Neural progenitor cell (in vitro differentiated cells): ENCODE measurements at regions not wholly inside any gene's neighbourhood (a gene's known extent, or its start where the extent isn't known, plus 50 kb on each side); places are given as distances from the start of the nearest gene placed in this dataset.

Experiments used
- DNase-seq: peaks from one replicate; pipeline ENCODE4 v3.0.0-alpha.2; 2016; ENCODE audit warnings: low spot score
- H2AFZ ChIP-seq: fragments of 200-600 bp; sonication (generic); replicated peaks from 2 replicates; pipeline ENCODE4 v1.6.1; 2016; ENCODE audit warnings: antibody characterized with exemption
- H3F3A ChIP-seq: fragments of 200-600 bp; sonication (generic); 2 replicates; pipeline ENCODE4 v1.6.1; 2016; ENCODE audit warnings: antibody characterized with exemption, low read depth
- H3K27ac ChIP-seq: fragments of 200-600 bp; sonication (generic); 2 replicates; pipeline ENCODE4 v1.5.1; 2016; ENCODE audit warnings: mild to moderate bottlenecking
- H3K27me3 ChIP-seq: fragments of 200-600 bp; sonication (generic); 2 replicates; pipeline ENCODE4 v1.6.1; 2016; ENCODE audit warnings: mild to moderate bottlenecking, moderate library complexity
- H3K36me3 ChIP-seq: fragments of 200-600 bp; sonication (generic); 2 replicates; pipeline ENCODE4 v1.5.1; 2016
- H3K4me1 ChIP-seq: fragments of 200-600 bp; sonication (generic); 2 replicates; pipeline ENCODE4 v1.6.1; 2016; ENCODE audit warnings: mixed run types
- H3K4me2 ChIP-seq: fragments of 200-600 bp; sonication (generic); 2 replicates; pipeline ENCODE4 v1.6.1; 2016
- H3K4me3 ChIP-seq: fragments of 200-600 bp; sonication (generic); 2 replicates; pipeline ENCODE4 v1.5.1; 2016
- H3K79me2 ChIP-seq: fragments of 200-600 bp; sonication (generic); 2 replicates; pipeline ENCODE4 v1.6.1; 2016; ENCODE audit warnings: low read depth
- H3K9ac ChIP-seq: fragments of 200-600 bp; sonication (generic); 2 replicates; pipeline ENCODE4 v1.6.1; 2016
- H3K9me3 ChIP-seq: fragments of 200-600 bp; sonication (generic); 2 replicates; pipeline ENCODE4 v1.5.1; 2016; ENCODE audit warnings: low read depth
- H4K20me1 ChIP-seq: fragments of 200-600 bp; sonication (generic); 2 replicates; pipeline ENCODE4 v1.6.1; 2016; ENCODE audit warnings: low read depth
- H3K27ac Mint-ChIP-seq: 3 replicates; pipeline ENCODE4 v1.8.0; 2021; ENCODE audit warnings: mixed read lengths
- H3K27me3 Mint-ChIP-seq: 2 replicates; pipeline ENCODE4 v1.8.0; 2022; ENCODE audit warnings: low read depth, mild to moderate bottlenecking, inconsistent platforms, moderate library complexity, mixed read lengths; ENCODE audit not compliant: insufficient read depth
- H3K36me3 Mint-ChIP-seq: 3 replicates; pipeline ENCODE4 v1.8.0; 2021; ENCODE audit warnings: mixed read lengths
- H3K4me1 Mint-ChIP-seq: 3 replicates; pipeline ENCODE4 v1.8.0; 2021; ENCODE audit warnings: mixed read lengths
- H3K4me3 Mint-ChIP-seq: 3 replicates; pipeline ENCODE4 v1.8.0; 2021; ENCODE audit warnings: mild to moderate bottlenecking, moderate library complexity, mixed read lengths
- H3K9me3 Mint-ChIP-seq: 3 replicates; pipeline ENCODE4 v1.8.0; 2020; ENCODE audit warnings: mixed read lengths
- EZH2 ChIP-seq: fragments of 200-600 bp; sonication (generic); IDR thresholded peaks from 2 replicates; pipeline ENCODE4 v1.6.1; 2017; ENCODE audit warnings: antibody characterized with exemption, mild to moderate bottlenecking, moderate library complexity
- EZH2phosphoT487 ChIP-seq: fragments of 200-600 bp; sonication (generic); IDR thresholded peaks from 2 replicates; pipeline ENCODE4 v1.6.1; 2017; ENCODE audit warnings: antibody characterized with exemption
- TF ChIP-seq, protein P1 (sequence below): fragments of 200-600 bp; sonication (generic); IDR thresholded peaks from 2 replicates; pipeline ENCODE4 v1.5.1; 2017; ENCODE audit warnings: antibody characterized with exemption, mild to moderate bottlenecking

DNA sequence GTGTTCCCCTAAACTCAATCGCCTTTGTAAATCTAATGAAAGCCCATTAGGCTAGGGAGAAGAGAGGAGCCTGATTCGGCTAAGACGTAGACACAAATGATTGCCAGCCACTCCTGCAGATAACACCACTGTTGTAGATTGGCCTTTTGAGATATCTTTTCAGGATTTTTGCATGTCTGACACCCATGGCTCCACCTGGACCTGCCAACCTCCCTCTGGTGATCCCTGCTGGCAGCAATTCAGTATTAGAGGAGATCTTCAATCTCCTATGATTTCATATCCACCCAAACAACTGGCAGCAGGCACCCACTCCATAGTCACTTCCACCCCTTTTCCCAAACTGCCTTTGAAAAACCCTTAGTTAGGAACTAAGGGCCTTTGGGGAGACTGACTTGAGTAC lies 191.9 kb upstream of the UBL3 start:
- H3K4me1 ChIP-seq = peaks cover 13% of the 10 kb centered on the region
- H3K27ac ChIP-seq = no peak overlapping the region
- no peaks in the 10 kb centered on the region for H3K27me3 ChIP-seq
- no peak overlapping the region for H2AFZ ChIP-seq
- H4K20me1 ChIP-seq = no peaks in the 10 kb centered on the region
- no peaks in the 10 kb centered on the region for H3K36me3 ChIP-seq
- no peak overlapping the region for H3K27ac Mint-ChIP-seq
- no peak for DNase-seq
- H3F3A ChIP-seq = no peaks in the 10 kb centered on the region
- H3K4me1 Mint-ChIP-seq = peaks cover 28% of the 10 kb centered on the region
- H3K4me3 ChIP-seq = no peak overlapping the region
- H3K4me3 Mint-ChIP-seq = no peak overlapping the region
- H3K27me3 Mint-ChIP-seq = peaks cover 5% of the 10 kb centered on the region
- H3K79me2 ChIP-seq = no peaks in the 10 kb centered on the region
- H3K9me3 ChIP-seq = no peaks in the 10 kb centered on the region
- peaks cover 2% of the 10 kb centered on the region for H3K9me3 Mint-ChIP-seq
- H3K4me2 ChIP-seq = no peak overlapping the region
- no peak for TF ChIP-seq EZH2phosphoT487
- TF ChIP-seq, protein P1, sequence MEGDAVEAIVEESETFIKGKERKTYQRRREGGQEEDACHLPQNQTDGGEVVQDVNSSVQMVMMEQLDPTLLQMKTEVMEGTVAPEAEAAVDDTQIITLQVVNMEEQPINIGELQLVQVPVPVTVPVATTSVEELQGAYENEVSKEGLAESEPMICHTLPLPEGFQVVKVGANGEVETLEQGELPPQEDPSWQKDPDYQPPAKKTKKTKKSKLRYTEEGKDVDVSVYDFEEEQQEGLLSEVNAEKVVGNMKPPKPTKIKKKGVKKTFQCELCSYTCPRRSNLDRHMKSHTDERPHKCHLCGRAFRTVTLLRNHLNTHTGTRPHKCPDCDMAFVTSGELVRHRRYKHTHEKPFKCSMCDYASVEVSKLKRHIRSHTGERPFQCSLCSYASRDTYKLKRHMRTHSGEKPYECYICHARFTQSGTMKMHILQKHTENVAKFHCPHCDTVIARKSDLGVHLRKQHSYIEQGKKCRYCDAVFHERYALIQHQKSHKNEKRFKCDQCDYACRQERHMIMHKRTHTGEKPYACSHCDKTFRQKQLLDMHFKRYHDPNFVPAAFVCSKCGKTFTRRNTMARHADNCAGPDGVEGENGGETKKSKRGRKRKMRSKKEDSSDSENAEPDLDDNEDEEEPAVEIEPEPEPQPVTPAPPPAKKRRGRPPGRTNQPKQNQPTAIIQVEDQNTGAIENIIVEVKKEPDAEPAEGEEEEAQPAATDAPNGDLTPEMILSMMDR = no peak
- TF ChIP-seq EZH2 = no peak
- H3K36me3 Mint-ChIP-seq = no peaks in the 10 kb centered on the region
- no peak overlapping the region for H3K9ac ChIP-seq

DNA sequence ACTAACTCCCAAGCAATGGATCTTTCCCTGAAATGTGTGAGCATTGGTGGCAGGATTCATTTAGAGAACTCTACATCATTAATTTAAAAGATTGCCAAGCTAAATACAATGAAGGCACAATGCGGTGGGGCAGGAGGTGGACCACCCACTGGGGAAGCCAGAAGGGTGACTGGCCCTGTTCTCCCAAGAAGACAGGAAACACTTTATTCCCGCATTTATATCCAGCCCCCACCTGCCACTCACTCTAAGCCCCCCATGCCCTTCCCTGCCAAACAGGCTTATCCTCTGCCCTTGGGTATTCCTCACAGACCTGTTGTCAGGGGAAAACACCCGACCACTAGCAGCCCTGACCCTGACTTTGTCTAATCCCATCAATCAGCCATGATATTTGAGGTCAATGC lies 189.1 kb upstream of the UBL3 start:
- no peaks in the 10 kb centered on the region for H3K79me2 ChIP-seq
- no peaks in the 10 kb centered on the region for H3K9me3 ChIP-seq
- TF ChIP-seq EZH2phosphoT487 (no peak), EZH2 (no peak)
- TF ChIP-seq, protein P1 = no peak
- no peaks in the 10 kb centered on the region for H4K20me1 ChIP-seq
- Mint-ChIP-seq H3K27ac (no peak overlapping the region), H3K36me3 (no peaks in the 10 kb centered on the region), H3K9me3 (no peaks in the 10 kb centered on the region), H3K4me3 (no peak overlapping the region), H3K27me3 (peaks cover 10% of the 10 kb centered on the region), H3K4me1 (peaks cover 31% of the 10 kb centered on the region)
- no peaks in the 10 kb centered on the region for H3F3A ChIP-seq
- H3K4me2 ChIP-seq = no peak overlapping the region
- H2AFZ ChIP-seq = no peak overlapping the region
- no peaks in the 10 kb centered on the region for H3K27me3 ChIP-seq
- H3K4me1 ChIP-seq = peaks cover 13% of the 10 kb centered on the region
- no peak overlapping the region for H3K27ac ChIP-seq
- no peak for DNase-seq
- H3K9ac ChIP-seq = no peak overlapping the region
- H3K36me3 ChIP-seq = no peaks in the 10 kb centered on the region
- no peak overlapping the region for H3K4me3 ChIP-seq

DNA sequence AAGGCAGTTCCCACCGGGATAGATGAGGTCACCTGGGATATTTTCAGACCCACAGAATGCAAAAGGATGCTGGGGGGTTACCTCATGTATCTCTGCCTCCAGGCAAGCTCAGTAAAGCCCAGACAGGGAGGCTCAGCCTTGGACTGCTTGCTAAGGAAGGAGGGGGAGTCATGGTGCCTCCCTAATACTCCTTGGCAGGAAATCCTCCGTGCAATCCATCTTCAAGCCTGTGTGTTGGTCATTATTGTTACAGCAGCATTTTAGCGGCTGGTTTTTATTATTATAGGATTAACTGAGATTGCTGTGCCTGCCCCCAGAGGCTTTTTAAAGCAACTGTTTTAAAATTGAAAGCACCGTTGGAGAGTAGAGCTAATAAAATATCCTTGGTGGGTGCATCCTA lies 188.5 kb upstream of the UBL3 start:
- TF ChIP-seq EZH2 = no peak
- TF ChIP-seq, protein P1 = peak; percentile 10
- Histone ChIP-seq H2AFZ (no peak overlapping the region), H3K4me2 (no peak overlapping the region), H3K79me2 (no peaks in the 10 kb centered on the region), H3K9me3 (no peaks in the 10 kb centered on the region), H4K20me1 (no peaks in the 10 kb centered on the region), H3K4me3 (no peak overlapping the region), H3K27me3 (no peaks in the 10 kb centered on the region), H3K9ac (no peak overlapping the region), H3K4me1 (peaks cover 13% of the 10 kb centered on the region), H3K27ac (no peak overlapping the region), H3F3A (no peaks in the 10 kb centered on the region), H3K36me3 (no peaks in the 10 kb centered on the region)
- Mint-ChIP-seq H3K27me3 (peaks cover 10% of the 10 kb centered on the region), H3K27ac (no peak overlapping the region), H3K4me3 (no peak overlapping the region), H3K4me1 (peaks cover 32% of the 10 kb centered on the region), H3K36me3 (no peaks in the 10 kb centered on the region), H3K9me3 (no peaks in the 10 kb centered on the region)
- DNase-seq = peak; percentile 10
